Ecto neural progenitor cell (in vitro differentiated cells): ENCODE measurements at regions not wholly inside any gene's neighbourhood (a gene's known extent, or its start where the extent isn't known, plus 50 kb on each side); places are given as distances from the start of the nearest gene placed in this dataset.
"Not testable (repeated sequence)": the region's sequence is repeated elsewhere in the genome, so short reads cannot be mapped to it uniquely, and the experiment has no call there.

Experiments
- DNase-seq: peaks from one replicate; pipeline ENCODE4 v3.0.0-alpha.2; 2018; ENCODE audit warnings: low spot score

DNA sequence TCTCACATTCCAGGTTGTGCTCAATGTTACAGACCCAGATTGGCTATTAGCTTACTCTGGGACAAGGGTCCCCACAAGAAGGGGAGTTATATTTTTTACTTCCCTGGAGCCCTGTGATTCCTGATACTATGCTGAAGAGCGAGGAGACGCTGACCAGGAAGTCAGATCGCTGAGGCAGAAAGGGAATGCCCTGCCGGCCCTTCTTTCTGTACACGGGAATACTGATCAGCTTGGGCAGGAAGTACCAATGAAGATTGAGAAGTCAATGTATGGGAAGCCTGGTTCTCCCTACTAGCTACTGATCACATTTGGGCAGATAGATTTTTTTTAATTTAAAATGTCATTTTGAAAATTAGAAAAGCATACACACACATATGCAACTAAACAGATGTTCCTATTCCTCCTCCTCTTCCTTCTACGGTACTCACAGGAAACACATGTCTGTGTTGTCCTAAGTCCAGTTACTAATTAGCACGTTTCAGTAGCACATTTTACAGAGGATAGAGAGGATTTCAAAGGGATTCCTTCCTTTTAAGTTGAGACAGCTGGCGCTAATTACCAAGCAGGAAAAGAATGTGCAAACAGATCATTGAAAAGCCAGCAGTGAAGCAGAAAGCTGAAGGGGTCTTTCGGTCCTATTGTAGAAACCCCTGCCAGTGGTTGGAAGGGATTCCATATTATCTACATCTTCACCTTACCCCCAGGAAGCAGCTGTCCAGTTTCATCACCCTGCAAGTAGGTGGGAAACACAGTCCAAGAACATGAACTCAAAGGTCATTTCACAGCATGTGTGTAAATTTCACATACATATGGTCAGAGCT is 292.4 kb downstream of the DUSP6 start:
- no peak for DNase-seq

DNA sequence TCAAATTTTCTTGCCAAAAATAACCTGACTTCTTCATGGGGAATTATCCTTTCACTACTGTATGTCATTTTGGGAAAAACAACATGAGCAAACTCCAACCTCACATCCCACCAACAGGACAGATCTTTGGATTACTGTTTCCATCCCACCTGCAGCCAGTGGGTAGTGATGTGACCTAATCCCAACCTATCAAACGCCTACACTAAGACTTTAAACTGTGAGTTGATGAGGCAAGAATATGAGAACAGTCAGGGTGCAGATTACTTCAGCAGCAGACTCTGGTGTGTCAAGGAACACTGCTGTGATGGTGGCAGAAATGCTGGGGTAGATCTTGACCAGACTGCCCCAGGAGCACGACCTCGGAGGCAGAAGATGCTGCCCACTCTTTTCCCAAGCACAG is 293.2 kb downstream of the DUSP6 start:
- no peak for DNase-seq

GRCh38 chr12:89058402-89058801 is 293.9 kb downstream of the DUSP6 start:
- no peak for DNase-seq

DNA sequence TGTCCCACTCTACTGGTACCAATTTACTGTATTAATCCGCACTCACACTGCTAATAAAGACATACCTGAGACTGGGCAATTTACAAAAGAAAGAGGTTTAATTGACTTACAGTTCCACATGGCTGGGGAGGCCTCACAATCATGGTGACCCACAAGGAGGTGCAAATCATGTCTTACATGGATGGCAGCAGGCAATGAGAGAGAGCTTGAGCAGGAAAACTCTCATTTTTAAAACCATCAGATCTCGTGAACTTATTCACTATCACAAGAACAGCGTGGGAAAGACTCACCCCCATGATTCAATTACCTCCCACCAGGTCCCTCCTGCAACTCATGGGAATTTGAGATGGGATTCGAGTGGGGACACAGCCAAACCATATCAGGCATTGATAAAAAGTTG is 298.5 kb downstream of the DUSP6 start:
- DNase-seq: not testable (repeated sequence)

- no peak for DNase-seq
These were observed 301.1 kb downstream of the DUSP6 start for GRCh38 chr12:89051065-89051677.

DNA sequence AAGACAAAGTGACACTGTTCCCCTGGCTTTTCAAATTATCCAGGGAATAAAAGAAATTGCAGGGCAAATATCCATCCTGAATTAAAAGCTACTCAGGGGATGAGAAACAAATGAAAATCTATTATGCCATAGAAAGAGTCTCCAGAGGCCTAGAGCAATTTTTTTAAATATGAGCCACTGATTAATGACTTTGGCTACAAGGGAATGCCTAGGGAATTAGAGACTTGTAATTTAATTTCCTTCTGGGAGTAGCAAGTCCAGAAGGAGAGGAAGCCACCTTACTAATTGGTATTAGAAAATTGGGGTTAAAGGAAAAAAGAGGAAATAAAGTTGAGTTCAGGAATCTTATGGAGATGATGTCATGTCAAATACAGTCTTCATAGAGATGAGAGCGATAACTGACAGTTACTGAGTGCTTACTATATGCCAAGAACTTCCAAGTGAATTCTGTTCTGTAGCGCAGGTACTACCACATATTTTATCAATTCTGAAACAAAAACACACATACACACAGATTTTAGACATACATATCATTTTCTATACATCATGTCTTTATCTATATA is 304.4 kb downstream of the DUSP6 start:
- no peak for DNase-seq

GRCh38 chr12:89041078-89041477 is 311.2 kb downstream of the DUSP6 start:
- no peak for DNase-seq

DNA sequence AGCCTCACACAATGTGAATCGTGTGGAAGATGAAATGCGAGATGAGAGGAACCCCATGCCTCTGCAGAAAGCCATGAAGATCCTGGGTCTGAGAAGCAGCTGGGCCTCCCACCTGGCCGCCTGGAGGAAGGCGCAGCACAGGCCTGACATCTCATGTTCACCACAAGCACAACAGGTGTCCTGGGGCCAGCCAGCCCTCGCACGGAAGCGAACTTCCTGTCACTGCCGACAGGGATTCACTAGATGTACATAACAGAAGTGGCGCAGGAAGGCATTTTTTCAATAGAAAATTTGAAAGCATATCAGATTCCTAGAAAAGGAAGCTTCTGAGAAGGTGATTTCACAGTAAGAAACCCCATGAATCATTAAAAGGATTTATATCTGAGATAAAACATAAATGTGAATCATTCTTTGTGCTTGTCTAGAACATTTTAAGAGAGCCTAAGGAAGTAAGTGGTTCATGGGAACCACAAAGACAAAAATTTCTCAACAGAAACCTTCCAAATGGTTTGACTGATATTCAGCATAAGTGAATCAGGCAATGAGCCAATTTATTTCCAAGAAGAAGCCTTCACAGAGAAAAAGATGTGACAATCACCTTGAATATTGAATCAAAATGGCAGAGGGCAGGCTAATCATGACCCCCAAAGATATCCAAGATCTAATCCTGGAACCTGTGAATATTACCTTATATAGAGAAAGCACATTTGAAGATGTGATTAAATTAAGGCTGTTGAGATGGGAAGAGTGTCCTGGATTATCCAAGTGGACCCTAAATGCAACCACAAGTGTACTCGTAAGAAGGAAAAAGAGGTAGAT is 311.9 kb downstream of the DUSP6 start:
- DNase-seq: no peak

DNA sequence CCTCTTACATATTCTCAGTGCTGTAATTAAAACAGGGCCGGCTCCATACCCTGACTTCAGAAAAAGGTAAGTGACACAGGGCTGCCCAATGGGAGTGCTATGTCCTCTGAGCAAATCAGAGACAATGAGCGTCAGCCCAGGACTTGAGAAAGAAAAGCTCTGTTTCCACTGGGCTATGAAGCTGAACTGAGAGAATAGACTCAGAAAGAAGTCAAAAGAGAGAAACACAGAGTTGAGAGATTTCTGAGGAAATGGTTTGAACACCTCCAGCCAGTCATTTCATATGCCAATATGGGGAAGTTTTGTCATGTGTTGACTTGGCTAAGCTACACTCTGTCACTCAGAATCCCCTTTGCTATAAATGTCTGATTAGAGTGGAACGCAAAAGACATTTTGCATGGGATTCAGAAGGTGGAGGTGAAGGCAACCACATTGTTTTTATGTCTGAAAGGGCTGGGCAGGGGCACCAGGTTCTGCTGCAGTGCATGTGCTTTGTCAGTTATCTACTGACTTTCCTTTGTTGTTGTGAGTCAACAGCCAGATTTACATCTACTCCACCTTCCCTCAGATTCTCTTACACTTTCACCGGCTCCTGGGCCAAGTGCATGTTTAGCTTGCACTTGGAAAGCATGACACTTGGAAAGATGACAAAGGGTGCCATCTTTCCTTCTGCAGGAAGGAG is 313.3 kb downstream of the DUSP6 start:
- DNase-seq: no peak

DNA sequence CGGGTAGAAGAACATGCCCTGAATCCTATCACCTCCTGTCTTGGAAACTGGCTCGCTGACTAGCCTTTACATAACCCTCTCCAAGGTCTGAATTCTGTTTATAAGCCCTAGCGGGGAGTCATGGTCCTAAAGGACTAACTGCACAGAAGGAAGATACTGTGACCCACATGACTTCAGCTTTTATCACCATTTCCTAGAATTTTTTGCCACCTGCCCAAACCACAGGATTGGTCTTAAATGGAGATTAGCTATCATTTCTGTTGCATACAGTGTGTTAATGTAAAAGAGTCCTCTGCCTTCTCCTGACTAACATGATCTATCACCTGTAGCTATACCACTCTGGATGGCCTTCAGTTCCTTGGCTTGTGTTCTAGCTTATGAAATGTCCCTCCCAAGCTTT is 319.2 kb downstream of the DUSP6 start:
- no peak for DNase-seq

DNA sequence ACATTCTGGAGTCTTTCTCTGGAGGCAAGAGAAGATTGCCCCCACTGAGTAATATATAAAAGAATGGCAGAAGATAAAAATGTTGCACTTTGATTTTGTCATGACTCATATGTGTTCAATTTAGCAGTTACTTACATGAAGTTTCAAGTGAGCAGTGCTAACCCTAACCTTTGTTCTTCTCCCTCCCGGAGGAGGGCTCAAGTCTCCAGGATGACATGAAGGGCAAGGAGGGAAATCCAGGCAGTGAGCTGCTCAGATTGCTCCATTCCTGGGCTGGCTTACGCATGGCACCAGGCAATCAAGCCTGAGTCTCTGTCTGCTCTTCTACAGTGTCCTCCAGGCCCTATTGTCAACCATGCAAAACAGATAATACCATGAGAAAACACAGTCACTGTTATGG is 322.3 kb downstream of the DUSP6 start:
- no peak for DNase-seq

- no peak for DNase-seq
These were observed 327.7 kb downstream of the DUSP6 start for GRCh38 chr12:89024580-89024979.

GRCh38 chr12:89023936-89024335 is 328.4 kb downstream of the DUSP6 start:
- DNase-seq: no peak

GRCh38 chr12:89020689-89021088 is 331.6 kb downstream of the DUSP6 start:
- DNase-seq: no peak

DNA sequence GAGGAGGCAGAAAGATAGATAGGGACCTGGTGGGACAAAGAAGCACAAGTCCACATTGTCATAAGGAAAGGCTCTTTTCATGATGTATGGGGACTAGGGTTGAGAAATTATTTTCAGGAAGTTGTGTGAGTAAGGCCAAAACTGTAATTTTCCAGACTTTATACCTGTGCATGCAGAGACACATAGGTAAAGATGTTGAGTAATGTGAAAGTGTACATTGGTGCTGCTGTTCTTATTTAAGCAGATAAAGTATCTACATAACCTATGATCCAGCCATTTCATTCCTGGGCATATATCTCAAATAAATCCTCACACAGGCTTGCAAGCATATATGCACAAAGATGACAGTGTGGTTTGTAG is 332.2 kb downstream of the DUSP6 start:
- DNase-seq: no peak

DNA sequence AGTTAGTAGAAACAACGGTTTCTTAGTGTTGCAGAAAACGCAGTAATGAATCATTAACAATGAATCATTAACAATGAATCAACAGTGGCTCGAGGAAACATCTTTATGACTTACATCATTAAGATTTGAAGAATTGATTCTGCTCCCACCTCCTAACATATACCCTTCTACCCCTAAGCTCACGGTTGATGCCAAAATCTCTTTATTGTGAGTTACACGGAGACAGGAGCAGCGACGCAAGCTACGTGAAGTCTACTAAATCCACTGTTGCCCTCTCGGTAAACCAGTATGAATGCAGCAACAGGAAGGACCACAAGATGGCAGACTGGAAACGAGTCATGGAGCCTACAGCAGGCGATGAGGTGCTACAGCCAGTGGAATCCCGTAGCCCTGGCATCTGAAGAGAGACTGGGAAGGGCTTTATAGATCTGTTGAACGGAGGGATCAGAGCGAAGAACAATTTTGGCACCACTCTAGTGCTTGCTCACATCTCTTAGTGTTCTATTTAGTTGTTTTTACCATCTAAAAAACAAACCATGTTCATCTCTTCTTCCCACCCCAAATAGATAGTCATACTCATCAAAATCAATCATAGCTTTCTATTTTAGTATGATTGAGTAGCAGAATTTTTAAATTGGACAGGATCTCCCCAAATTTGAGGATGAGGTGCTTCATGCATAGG is 332.7 kb downstream of the DUSP6 start:
- DNase-seq: peak; percentile 84

DNA sequence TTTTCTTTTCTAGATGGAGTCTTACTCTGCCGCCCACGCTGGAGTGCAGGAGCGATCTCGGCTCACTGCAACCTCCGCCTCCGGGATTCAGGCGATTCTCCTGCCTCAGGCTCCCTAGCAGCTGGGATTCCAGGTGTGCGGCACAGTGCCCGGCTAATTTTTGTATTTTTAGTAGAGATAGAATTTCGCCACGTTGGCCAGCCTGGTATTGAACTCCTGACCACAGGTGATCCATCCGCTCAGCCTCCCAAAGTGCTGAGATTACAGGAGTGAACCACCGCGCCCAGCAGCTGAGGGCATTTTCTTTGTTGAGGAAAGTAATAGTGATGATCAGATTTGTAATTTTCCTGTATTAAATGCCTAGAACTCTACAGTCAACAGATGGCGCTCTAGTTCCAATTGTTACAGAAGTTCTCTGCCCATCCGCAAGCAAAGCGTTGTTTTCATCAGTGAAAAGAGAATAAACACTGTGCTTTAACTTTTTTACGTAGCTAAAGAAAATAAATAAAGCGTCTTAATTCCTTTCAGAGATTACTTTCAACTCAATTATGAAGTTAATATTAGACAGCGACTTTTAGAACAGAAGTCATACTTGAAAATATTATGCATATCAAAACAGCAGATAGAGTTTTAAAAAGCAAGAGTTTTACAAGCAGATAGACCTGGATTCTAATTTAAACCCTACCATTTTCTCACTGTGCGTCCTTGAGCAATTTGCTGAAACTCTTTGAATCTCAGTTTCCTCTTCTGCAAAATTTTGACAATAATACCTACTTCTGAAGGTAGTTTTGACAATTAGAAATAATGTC is 335.1 kb downstream of the DUSP6 start:
- peak; percentile 51 for DNase-seq

DNA sequence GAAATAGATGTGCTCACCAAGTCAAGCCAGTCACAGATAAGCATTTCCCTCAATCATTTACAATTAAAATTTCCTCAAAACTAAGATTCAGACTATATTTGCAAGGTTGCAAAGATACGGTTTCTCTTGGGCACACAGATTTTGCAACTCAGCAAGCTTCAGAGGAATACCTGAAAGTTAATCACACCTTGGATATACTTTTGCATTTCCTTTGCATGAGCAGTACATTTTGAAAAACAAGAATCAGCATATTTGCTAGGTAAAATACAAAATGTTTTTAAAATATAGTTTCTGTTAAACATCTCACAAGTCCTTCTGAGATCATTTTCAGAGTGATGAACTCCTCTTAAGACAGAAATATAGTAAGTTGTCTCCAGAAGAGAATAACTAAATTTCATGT is 336.9 kb downstream of the DUSP6 start:
- DNase-seq: no peak

GRCh38 chr12:88998421-88998820 is 353.9 kb downstream of the DUSP6 start:
- DNase-seq: no peak

DNA sequence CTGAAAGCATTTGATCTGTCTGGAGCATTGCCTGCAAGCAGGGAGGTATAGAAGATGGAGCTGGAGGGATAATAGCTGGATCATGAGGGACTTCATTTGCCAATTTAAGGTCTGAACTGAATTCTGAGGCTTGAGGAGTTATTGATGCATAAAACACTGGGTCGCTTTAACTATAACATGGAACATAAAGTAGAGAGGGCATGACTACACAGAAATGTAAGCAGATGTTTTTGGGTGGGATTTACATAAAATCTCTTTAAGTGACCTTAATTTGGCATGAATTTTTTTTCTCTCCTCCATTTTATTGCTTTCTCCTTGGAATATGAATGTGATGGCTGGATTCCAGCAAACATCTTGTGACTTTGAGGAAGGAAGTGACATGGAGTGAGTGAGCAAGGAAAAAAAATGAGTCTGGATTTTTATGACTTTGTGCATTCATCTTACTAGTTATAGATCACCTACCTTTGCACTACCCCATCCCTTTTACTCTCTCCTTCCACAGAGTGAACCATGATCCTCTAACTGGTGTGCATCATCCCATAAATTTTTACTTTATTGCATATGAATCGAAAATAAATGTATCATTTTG is 356.0 kb downstream of the DUSP6 start:
- DNase-seq: no peak
